ENCODE measurements at regions not wholly inside any gene's neighbourhood (a gene's known extent, or its start where the extent isn't known, plus 50 kb on each side); places are given as distances from the start of the nearest gene placed in this dataset.

DNA sequence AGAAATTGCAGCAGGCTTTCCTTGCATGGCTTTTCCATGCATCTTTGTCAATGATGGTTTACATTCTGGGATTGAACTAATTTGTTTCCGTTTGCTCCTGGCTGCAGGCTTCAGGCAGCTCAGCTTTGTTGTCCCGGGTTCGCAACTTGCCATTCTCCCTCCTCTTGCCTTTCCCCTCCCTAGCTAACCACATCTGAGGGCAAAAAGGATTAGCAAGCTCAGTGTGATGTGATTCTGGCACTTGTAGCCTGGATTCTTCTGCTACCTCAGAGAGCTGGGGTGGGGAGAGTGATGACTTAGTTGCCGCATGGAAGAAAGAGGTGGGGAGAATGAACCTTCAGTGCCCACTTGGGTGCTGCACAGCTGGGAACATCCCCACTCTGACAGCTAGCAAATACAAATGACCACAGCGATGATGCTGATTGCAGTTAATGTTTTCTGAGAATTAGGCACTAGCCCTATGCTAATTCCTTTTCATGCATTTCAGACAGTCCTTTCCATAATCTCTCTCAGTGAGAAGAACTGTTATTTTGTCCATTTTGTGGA is 120.2 kb upstream of the SALL1 start:
- Histone ChIP-seq H3K4me3 (ENCODE audit: low read length) (no peak overlapping the region), H3K4me1 (ENCODE audit: control insufficient read depth, insufficient read depth, low read length) (no peaks in the 10 kb centered on the region), H3K9me3 (ENCODE audit: control insufficient read depth, insufficient read depth, low read length) (peaks cover 10% of the 10 kb centered on the region), H3K27ac (ENCODE audit: low read length) (no peak overlapping the region), H3K36me3 (ENCODE audit: control insufficient read depth, insufficient read depth, low read length) (no peaks in the 10 kb centered on the region), H3K27me3 (ENCODE audit: control insufficient read depth, insufficient read depth, low read length) (no peaks in the 10 kb centered on the region)
- Mint-ChIP-seq H3K4me3 (no peak overlapping the region), H3K4me1 (no peaks in the 10 kb centered on the region), H3K27me3 (ENCODE audit: low read depth in 2 of 2) (no peaks in the 10 kb centered on the region), H3K27ac (no peak overlapping the region), H3K36me3 (no peaks in the 10 kb centered on the region), H3K9me3 (peaks cover 0 to 5% of the 10 kb centered on the region in 2 donors)
- 54% methylated on average over 5 of the region's 5 CpGs for WGBS (ENCODE audit: insufficient coverage)
- DNase-seq (no peak), ATAC-seq (no peak)
- intact Hi-C loops (cut with micrococcal nuclease): no loop called here
- TF ChIP-seq, protein P1, sequence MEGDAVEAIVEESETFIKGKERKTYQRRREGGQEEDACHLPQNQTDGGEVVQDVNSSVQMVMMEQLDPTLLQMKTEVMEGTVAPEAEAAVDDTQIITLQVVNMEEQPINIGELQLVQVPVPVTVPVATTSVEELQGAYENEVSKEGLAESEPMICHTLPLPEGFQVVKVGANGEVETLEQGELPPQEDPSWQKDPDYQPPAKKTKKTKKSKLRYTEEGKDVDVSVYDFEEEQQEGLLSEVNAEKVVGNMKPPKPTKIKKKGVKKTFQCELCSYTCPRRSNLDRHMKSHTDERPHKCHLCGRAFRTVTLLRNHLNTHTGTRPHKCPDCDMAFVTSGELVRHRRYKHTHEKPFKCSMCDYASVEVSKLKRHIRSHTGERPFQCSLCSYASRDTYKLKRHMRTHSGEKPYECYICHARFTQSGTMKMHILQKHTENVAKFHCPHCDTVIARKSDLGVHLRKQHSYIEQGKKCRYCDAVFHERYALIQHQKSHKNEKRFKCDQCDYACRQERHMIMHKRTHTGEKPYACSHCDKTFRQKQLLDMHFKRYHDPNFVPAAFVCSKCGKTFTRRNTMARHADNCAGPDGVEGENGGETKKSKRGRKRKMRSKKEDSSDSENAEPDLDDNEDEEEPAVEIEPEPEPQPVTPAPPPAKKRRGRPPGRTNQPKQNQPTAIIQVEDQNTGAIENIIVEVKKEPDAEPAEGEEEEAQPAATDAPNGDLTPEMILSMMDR (IDR thresholded peaks at IDR 0.05): no peak

DNA sequence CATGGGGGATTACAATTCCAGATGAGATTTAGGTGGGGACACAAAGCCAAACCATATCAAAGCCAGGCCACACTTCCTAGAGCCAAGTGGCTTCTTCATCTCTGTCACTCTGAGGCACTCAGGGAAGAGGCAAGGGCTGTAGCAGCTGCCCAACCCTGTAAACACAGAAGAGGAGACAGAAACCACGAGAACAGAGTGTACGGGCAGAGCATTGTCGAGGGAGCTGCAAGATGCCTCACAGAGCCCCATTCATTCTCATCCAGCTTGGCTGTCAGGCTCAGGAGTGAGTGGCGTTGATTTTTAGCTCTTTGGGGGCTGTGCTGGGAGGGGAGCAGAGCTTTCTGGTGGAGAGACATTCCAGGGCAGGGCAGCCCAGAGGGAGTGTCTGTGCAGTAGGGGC is 117.2 kb upstream of the SALL1 start:
- no peak overlapping the region for H3K27ac Mint-ChIP-seq
- Histone ChIP-seq H3K36me3 (ENCODE audit: control insufficient read depth, insufficient read depth, low read length) (no peaks in the 10 kb centered on the region), H3K4me3 (ENCODE audit: low read length) (no peak overlapping the region), H3K27me3 (ENCODE audit: control insufficient read depth, insufficient read depth, low read length) (no peaks in the 10 kb centered on the region), H3K9me3 (ENCODE audit: control insufficient read depth, insufficient read depth, low read length) (peaks cover 20% of the 10 kb centered on the region), H3K27ac (ENCODE audit: low read length) (no peak overlapping the region), H3K4me1 (ENCODE audit: control insufficient read depth, insufficient read depth, low read length) (no peaks in the 10 kb centered on the region)
- H3K4me1 Mint-ChIP-seq: no peaks in the 10 kb centered on the region
- WGBS (ENCODE audit: insufficient coverage): 64% methylated on average over 4 of the region's 4 CpGs
- no peaks in the 10 kb centered on the region for H3K36me3 Mint-ChIP-seq
- no peak overlapping the region for H3K4me3 Mint-ChIP-seq
- intact Hi-C loops (cut with micrococcal nuclease): no loop called here
- no peaks in the 10 kb centered on the region for H3K27me3 Mint-ChIP-seq (ENCODE audit: low read depth in 2 of 2)
- ATAC-seq (no peak), DNase-seq (no peak)
- H3K9me3 Mint-ChIP-seq: peaks cover 6 to 7% of the 10 kb centered on the region in 2 donors
- TF ChIP-seq, protein P1 (IDR thresholded peaks at IDR 0.05): no peak

DNA sequence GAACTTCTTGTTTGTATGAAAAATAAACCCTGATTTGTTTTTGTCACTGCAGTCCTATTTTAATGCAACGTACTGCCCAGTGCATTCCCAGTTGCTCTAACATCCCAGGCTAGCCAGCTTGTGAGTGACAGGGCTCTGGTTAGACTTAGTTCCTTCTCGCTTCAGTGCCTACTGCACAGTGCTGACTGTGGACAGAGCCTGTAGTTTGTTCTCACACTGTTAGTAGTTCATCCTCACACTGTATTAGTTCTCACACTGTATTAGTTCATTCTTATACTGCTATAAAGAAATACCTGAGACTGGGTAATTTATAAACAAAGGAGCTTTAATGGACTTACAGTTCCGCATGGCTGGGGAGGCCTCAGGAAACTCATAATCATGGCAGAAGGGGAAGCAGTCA is 116.6 kb upstream of the SALL1 start:
- no peaks in the 10 kb centered on the region for H3K4me1 ChIP-seq (ENCODE audit: control insufficient read depth, insufficient read depth, low read length)
- intact Hi-C loops (cut with micrococcal nuclease): no loop called here
- TF ChIP-seq, protein P1 (IDR thresholded peaks at IDR 0.05): no peak

DNA sequence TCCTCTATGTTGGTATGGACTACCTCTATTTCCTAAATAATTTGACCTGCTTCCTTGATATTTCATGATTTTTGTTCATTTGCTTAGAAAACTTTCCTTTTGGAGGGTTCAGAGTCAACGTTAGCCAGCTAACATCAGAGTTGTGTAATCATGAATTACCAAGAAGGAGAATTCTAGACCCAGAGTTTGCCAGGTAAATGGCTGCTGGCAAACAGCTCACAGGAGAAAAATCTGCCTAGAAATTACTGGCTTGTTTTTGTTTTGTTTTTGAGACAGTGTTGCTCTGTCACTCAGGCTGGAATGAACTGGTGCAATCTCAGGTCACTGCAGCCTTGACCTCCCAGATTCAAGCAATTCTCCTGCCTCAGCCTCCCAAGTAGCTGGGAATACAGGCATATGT is 111.4 kb upstream of the SALL1 start:
- Mint-ChIP-seq H3K27ac (no peak overlapping the region), H3K36me3 (no peaks in the 10 kb centered on the region), H3K9me3 (peaks cover 11% of the 10 kb centered on the region in 2 donors), H3K27me3 (ENCODE audit: low read depth in 2 of 2) (no peaks in the 10 kb centered on the region), H3K4me3 (no peak overlapping the region), H3K4me1 (no peaks in the 10 kb centered on the region)
- Histone ChIP-seq H3K27ac (ENCODE audit: low read length) (no peak overlapping the region), H3K36me3 (ENCODE audit: control insufficient read depth, insufficient read depth, low read length) (no peaks in the 10 kb centered on the region), H3K4me1 (ENCODE audit: control insufficient read depth, insufficient read depth, low read length) (no peaks in the 10 kb centered on the region), H3K9me3 (ENCODE audit: control insufficient read depth, insufficient read depth, low read length) (peaks cover 17% of the 10 kb centered on the region), H3K27me3 (ENCODE audit: control insufficient read depth, insufficient read depth, low read length) (no peaks in the 10 kb centered on the region), H3K4me3 (ENCODE audit: low read length) (no peak overlapping the region)
- ATAC-seq (no peak), DNase-seq (no peak)
- WGBS (ENCODE audit: insufficient coverage): 82% methylated on average over 1 of the region's 1 CpG
- TF ChIP-seq, protein P1 (IDR thresholded peaks at IDR 0.05): no peak
- intact Hi-C loops (cut with micrococcal nuclease): no loop called here

More for the DNA sequence above, 116.6 kb upstream of the SALL1 start:
- Mint-ChIP-seq H3K27me3 (ENCODE audit: low read depth in 2 of 2) (no peaks in the 10 kb centered on the region), H3K9me3 (peaks cover 6 to 7% of the 10 kb centered on the region in 2 donors), H3K4me3 (no peak overlapping the region), H3K4me1 (no peaks in the 10 kb centered on the region), H3K36me3 (no peaks in the 10 kb centered on the region), H3K27ac (no peak overlapping the region)
- no peak for DNase-seq
- no peaks in the 10 kb centered on the region for H3K36me3 ChIP-seq (ENCODE audit: control insufficient read depth, insufficient read depth, low read length)
- ATAC-seq: no peak
- H3K27me3 ChIP-seq (ENCODE audit: control insufficient read depth, insufficient read depth, low read length): no peaks in the 10 kb centered on the region
- H3K9me3 ChIP-seq (ENCODE audit: control insufficient read depth, insufficient read depth, low read length): peaks cover 17% of the 10 kb centered on the region
- no peak overlapping the region for H3K27ac ChIP-seq (ENCODE audit: low read length)
- WGBS (ENCODE audit: insufficient coverage): 52% methylated on average over 3 of the region's 3 CpGs
- H3K4me3 ChIP-seq (ENCODE audit: low read length): no peak overlapping the region
